OCI-LY1 (cell line): ENCODE measurements at regions not wholly inside any gene's neighbourhood (a gene's known extent, or its start where the extent isn't known, plus 50 kb on each side); places are given as distances from the start of the nearest gene placed in this dataset.
"Not testable (repeated sequence)": the region's sequence is repeated elsewhere in the genome, so short reads cannot be mapped to it uniquely, and the experiment has no call there.

Experiments used
- EZH2 ChIP-seq: fragments of 200-600 bp; sonication (generic), shearing (Covaris generic); IDR thresholded peaks from 2 replicates; pipeline ENCODE4 v1.8.0; 2017; ENCODE audit warnings: borderline replicate concordance, mixed run types, mild to moderate bottlenecking, antibody characterized with exemption, low read length, moderate library complexity, mixed read lengths
- TF ChIP-seq, protein P1 (sequence below): fragments of 200-600 bp; sonication (generic), shearing (Covaris generic); IDR thresholded peaks from 2 replicates; pipeline ENCODE4 v1.5.1; 2017; ENCODE audit warnings: mild to moderate bottlenecking, antibody characterized with exemption, low read length, moderate library complexity, mixed read lengths

DNA sequence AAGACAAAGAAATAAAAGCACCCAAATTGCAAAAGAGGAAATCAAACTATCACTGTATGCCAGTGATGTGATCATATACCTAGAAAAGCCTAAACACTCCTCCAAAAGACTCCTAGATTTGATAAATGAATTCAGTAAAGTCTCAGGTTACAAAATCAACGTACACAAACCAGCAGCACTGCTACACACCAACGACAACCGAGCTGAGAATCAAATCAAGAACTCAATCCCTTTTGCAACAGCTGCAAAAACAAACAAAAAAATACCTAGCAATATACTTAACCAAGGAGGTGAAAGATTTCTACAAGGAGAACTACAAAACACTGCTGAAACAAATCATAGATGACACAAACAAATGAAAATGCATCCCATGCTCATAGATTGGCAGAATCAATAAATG lies 92.1 kb upstream of the PALMD start:
- not testable (repeated sequence) for TF ChIP-seq EZH2
- TF ChIP-seq, protein P1, sequence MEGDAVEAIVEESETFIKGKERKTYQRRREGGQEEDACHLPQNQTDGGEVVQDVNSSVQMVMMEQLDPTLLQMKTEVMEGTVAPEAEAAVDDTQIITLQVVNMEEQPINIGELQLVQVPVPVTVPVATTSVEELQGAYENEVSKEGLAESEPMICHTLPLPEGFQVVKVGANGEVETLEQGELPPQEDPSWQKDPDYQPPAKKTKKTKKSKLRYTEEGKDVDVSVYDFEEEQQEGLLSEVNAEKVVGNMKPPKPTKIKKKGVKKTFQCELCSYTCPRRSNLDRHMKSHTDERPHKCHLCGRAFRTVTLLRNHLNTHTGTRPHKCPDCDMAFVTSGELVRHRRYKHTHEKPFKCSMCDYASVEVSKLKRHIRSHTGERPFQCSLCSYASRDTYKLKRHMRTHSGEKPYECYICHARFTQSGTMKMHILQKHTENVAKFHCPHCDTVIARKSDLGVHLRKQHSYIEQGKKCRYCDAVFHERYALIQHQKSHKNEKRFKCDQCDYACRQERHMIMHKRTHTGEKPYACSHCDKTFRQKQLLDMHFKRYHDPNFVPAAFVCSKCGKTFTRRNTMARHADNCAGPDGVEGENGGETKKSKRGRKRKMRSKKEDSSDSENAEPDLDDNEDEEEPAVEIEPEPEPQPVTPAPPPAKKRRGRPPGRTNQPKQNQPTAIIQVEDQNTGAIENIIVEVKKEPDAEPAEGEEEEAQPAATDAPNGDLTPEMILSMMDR, result not testable (repeated sequence)
